ENCODE measurements at regions not wholly inside any gene's neighbourhood (a gene's known extent, or its start where the extent isn't known, plus 50 kb on each side); places are given as distances from the start of the nearest gene placed in this dataset.

GRCh38 chr3:103589770-103590169, 1155.0 kb downstream of the ZPLD1 start:
- H3K4me3 ChIP-seq (ENCODE audit: low read length) = no peak overlapping the region
- no peak for TF ChIP-seq ZNF274 (IDR thresholded peaks at IDR 0.05; ENCODE audit: low read depth, low read length)

GRCh38 chr3:103600844-103601243, 1166.0 kb downstream of the ZPLD1 start:
- no peak overlapping the region for H3K4me3 ChIP-seq (ENCODE audit: low read length)
- no peak for TF ChIP-seq ZNF274 (IDR thresholded peaks at IDR 0.05; ENCODE audit: low read depth, low read length)

- TF ChIP-seq ZNF274 (IDR thresholded peaks at IDR 0.05; ENCODE audit: low read depth, low read length) = no peak
Measured at GRCh38 chr3:103601666-103602065, 1166.9 kb downstream of the ZPLD1 start.

GRCh38 chr3:103609472-103609871, 1174.7 kb downstream of the ZPLD1 start:
- no peak overlapping the region for H3K4me3 ChIP-seq (ENCODE audit: low read length)
- no peak for TF ChIP-seq ZNF274 (IDR thresholded peaks at IDR 0.05; ENCODE audit: low read depth, low read length)

More at GRCh38 chr3:103601666-103602065, 1166.9 kb downstream of the ZPLD1 start:
- H3K4me3 ChIP-seq (ENCODE audit: low read length) = no peak overlapping the region

DNA sequence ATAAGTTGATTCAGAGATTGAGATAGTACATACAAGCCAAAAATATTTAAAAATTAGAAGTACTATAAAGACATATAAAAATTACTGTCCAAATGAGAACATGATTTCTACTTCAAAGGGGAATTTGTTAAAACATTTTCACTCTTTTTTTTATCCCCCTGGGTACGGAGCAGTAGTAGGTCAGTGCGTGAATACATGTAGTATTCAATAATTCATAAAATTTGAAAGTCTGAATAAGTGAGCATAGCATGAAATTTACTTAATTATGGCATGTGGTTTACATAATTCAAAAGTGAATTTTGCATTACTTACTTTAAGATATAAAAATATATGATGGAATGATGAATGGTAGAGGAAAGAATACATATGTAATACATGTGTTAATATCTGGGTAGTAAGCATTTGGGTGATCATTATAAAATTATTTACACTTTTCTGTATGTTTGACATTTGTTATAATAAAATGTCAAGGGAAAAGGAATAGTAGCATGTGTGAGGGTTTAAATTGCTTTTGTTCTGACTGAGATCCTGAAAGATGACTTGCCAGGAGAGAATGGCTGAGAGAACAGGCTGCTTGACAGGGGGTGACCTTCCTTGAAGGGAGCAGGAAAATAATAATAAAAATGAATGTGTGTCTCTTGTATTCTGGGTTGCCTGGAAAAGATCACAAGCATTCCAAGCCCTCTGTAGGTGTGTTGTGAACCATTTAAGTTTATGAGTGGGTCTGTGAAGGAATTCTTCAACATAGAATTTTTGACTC, 1178.8 kb downstream of the ZPLD1 start:
- TF ChIP-seq ZNF274 (IDR thresholded peaks at IDR 0.05; ENCODE audit: low read depth, low read length) = no peak
- H3K4me3 ChIP-seq (ENCODE audit: low read length) = no peak overlapping the region

GRCh38 chr3:103614719-103615118, 1179.9 kb downstream of the ZPLD1 start:
- TF ChIP-seq ZNF274 (IDR thresholded peaks at IDR 0.05; ENCODE audit: low read depth, low read length) = no peak
- H3K4me3 ChIP-seq (ENCODE audit: low read length) = no peak overlapping the region

GRCh38 chr3:103617961-103618360, 1183.1 kb downstream of the ZPLD1 start:
- H3K4me3 ChIP-seq (ENCODE audit: low read length) = no peak overlapping the region
- TF ChIP-seq ZNF274 (IDR thresholded peaks at IDR 0.05; ENCODE audit: low read depth, low read length) = no peak

- H3K4me3 ChIP-seq (ENCODE audit: low read length) = no peak overlapping the region
- TF ChIP-seq ZNF274 (IDR thresholded peaks at IDR 0.05; ENCODE audit: low read depth, low read length) = no peak
Measured at GRCh38 chr3:103624271-103624670, 1189.5 kb downstream of the ZPLD1 start.

- TF ChIP-seq ZNF274 (IDR thresholded peaks at IDR 0.05; ENCODE audit: low read depth, low read length) = no peak
- no peak overlapping the region for H3K4me3 ChIP-seq (ENCODE audit: low read length)
Measured at GRCh38 chr3:103629391-103629790, 1194.6 kb downstream of the ZPLD1 start.

- no peak overlapping the region for H3K4me3 ChIP-seq (ENCODE audit: low read length)
- no peak for TF ChIP-seq ZNF274 (IDR thresholded peaks at IDR 0.05; ENCODE audit: low read depth, low read length)
Measured at GRCh38 chr3:103644450-103644849, 1209.6 kb downstream of the ZPLD1 start.

- TF ChIP-seq ZNF274 (IDR thresholded peaks at IDR 0.05; ENCODE audit: low read depth, low read length) = no peak
- H3K4me3 ChIP-seq (ENCODE audit: low read length) = no peak overlapping the region
Measured at GRCh38 chr3:103653996-103654395, 1219.2 kb downstream of the ZPLD1 start.

- no peak overlapping the region for H3K4me3 ChIP-seq (ENCODE audit: low read length)
- TF ChIP-seq ZNF274 (IDR thresholded peaks at IDR 0.05; ENCODE audit: low read depth, low read length) = no peak
Measured at GRCh38 chr3:103657756-103658155, 1222.9 kb downstream of the ZPLD1 start.

DNA sequence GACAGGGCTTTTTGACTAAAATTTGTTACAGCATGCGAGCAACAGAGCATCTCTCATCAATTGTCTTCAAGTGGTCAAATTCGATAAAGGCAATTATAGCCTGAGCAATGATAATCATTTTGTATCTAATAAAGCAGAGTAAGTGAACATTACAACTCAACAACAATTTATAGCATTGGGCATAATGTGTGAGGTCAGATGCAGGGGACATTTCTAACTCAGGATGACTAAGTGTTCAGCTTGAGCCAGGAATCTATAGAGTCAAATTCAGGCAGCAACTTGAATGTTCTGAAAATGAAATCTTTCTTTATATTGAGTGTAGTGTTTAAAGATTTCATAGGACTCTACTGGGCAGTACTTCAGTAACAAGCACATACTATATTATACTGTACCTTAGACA, 1226.0 kb downstream of the ZPLD1 start:
- H3K4me3 ChIP-seq (ENCODE audit: low read length) = no peak overlapping the region
- no peak for TF ChIP-seq ZNF274 (IDR thresholded peaks at IDR 0.05; ENCODE audit: low read depth, low read length)

DNA sequence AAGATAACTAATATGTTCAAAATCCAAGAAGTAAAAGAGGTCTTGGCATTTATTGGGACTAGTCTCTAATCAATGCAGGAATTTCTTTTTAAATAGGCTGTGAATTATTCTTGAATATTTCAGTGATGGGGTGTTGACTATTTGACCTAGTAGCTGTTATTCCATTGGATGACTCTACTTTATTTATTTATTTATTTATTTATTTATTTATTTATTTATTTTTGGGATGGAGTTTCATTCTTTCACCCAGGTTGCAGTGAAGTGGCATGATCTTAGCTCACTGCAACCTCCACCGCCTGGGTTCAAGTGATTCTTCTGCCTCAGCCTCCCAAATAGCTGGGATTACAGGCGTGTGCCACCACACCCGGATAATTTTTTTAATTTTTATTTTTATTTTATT, 1227.8 kb downstream of the ZPLD1 start:
- no peak for TF ChIP-seq ZNF274 (IDR thresholded peaks at IDR 0.05; ENCODE audit: low read depth, low read length)
- no peak overlapping the region for H3K4me3 ChIP-seq (ENCODE audit: low read length)

DNA sequence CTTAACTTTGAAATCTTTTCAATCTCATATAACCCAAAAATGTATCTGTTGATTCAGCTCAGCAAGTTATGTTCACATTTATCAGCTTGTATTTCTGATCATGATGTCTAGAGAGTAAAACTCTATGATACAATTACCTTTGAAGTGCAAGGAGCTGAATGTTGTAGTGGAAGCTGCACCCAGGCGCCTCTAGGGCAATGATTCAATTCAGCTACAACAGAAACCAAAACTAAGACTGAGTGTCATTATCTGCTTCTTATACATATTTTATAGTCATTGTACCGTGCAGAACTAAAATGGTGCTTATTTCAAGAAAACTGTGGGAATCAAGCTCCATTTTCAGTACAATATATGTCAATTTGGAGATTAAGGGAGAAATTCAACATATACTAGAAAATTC, 1237.5 kb downstream of the ZPLD1 start:
- TF ChIP-seq ZNF274 (IDR thresholded peaks at IDR 0.05; ENCODE audit: low read depth, low read length) = no peak
- no peak overlapping the region for H3K4me3 ChIP-seq (ENCODE audit: low read length)

DNA sequence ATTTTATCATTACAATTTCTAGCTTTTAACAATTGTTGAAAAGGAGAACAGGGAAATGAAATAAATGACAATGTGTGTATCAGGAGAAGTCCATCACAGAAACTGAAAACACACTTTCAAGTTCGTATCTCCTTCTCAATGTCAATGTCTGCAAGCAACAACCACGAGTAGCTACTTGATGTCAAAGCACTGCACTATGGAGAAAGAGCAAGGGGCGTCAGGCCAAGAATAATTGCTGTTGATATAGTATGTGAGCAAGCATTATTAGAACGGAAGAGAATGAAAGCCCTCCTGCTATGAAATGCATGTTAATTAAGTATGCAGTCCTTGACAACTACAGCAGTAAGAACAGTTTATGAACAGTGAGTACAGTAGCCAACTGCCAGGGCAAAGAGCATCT, 1250.1 kb downstream of the ZPLD1 start:
- no peak for TF ChIP-seq ZNF274 (IDR thresholded peaks at IDR 0.05; ENCODE audit: low read depth, low read length)
- H3K4me3 ChIP-seq (ENCODE audit: low read length) = no peak overlapping the region

Measured in GM08714 (cell line).